Ureter (tissue), 1 donor: ENCODE measurements at regions not wholly inside any gene's neighbourhood (a gene's known extent, or its start where the extent isn't known, plus 50 kb on each side); places are given as distances from the start of the nearest gene placed in this dataset.
"Not testable (repeated sequence)": the region's sequence is repeated elsewhere in the genome, so short reads cannot be mapped to it uniquely, and the experiment has no call there.

ENCODE experiments used
- DNase-seq: peaks from one replicate; pipeline ENCODE4 v3.0.0-alpha.2; 2020; ENCODE audit warnings: low spot score
- donor health status: DM: yes; HTN: yes; CAD: no.

- not testable (repeated sequence) for DNase-seq
These were observed 613.9 kb downstream of the HTR1B start for GRCh38 chr6:76849274-76849970.

DNA sequence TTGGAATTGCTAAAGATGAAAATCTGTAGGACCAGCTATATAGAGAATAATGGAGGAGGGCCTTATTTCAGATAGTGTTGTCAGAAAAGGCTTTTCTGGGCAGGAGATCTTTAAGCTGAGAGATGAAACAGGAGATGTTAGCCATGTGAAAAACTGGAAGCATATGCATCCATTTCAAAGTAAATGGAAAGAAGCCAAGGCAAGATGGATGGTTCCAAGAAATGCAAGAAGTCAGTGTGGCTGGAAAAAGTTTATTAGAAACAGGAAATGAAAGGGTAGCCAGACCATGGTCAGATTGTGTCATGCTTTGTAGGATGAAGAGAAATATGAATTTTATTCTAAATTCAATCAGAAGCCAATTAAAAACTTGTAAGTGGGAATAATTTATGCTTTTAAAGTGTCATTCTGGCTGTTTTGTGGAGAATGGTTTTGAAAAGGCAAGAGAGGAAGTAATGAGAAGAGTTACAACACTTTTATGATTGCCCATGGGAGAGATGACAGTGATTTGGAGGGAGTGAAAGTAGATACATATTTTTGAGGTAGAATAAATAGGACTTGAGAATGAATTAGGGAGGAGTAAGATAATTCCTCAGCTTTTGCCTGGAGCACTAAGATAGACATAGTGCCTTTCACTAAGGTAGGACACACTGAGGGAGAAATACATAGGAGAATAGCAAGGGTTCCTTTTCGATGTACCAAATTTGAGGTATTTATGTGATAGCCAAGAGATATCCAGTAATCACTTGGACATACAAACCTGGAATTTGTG, 620.1 kb downstream of the HTR1B start:
- DNase-seq, result no peak

DNA sequence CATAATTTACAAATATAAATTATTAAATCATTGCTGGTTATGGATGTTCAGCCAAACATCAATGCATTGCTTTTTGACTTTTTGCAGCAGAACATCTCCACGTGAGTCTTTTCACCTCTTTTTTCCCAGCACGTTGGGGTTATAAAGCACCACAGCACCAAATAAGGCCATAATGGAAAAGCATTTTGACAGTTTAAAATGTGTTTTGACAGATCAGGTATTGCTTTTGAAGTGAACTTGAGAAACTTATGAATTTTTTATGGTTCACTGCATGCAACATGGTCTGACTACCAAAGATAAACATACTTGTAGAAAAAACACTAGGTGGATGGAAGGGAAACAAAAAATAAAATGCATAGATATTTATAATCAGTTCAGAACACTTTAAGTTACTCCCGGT, 622.4 kb downstream of the HTR1B start:
- no peak for DNase-seq

- DNase-seq, result no peak
These were observed 623.1 kb downstream of the HTR1B start for GRCh38 chr6:76840041-76840745.

GRCh38 chr6:76839505-76839904, 623.8 kb downstream of the HTR1B start:
- no peak for DNase-seq

GRCh38 chr6:76837564-76837963, 625.7 kb downstream of the HTR1B start:
- DNase-seq, result no peak

- DNase-seq, result no peak
These were observed 627.6 kb downstream of the HTR1B start for GRCh38 chr6:76835695-76836094.

DNA sequence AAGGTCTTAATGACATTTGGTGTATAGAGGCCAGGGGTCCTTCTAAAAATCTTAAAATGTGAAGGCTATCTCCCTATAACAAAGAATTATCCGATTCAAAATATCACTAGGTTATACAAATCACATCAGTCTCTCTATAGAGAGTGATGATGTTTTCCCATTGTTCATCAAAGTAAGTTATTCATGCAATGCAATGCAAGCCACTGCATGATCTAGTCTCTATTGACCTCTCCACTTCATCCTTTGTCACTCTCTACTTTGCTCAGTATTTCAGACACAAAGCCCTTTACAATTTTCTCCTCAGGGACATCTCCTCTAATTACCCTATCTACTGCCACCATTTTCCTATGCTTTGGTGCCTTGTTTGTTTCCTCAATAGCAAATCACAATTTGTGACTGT, 628.0 kb downstream of the HTR1B start:
- no peak for DNase-seq

DNA sequence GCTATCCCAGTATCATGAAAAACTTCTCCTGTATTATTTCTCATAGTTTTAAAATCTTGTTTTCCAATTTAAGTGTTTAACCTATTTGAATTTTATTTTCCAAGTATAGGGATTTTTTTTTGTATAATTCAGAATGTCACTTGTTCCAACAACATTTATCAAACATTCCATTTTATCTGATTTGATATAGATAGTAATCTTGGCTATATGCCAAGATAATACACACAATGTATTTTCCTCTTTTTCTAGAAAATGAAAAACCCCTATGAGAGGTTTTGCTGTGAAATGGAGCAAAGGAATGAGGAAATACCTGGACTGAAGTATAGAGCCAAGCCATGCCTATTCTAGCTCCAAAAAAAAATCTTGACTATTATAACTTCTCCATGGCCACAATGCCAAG, 628.9 kb downstream of the HTR1B start:
- no peak for DNase-seq

DNA sequence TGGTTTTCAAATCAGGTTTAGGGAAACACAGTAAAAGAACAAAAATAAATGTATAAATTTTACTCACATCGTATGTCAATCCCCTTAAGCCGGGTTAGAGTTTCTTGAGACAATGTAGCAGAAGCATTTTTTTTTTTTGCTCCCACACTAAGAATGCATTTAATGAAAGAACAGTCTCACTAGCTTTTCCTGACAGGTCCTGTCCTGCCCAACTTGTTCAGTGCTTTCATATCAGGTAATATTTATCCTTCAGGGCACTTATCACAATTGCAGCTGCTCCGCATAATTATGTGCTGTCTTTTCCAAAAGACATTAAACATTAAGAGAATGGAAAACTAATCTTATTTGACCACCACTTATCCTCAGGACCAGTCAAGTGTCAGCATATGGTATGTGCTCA, 632.0 kb downstream of the HTR1B start:
- DNase-seq, result no peak

- not testable (repeated sequence) for DNase-seq
These were observed 639.7 kb downstream of the HTR1B start for GRCh38 chr6:76823578-76823977.

DNA sequence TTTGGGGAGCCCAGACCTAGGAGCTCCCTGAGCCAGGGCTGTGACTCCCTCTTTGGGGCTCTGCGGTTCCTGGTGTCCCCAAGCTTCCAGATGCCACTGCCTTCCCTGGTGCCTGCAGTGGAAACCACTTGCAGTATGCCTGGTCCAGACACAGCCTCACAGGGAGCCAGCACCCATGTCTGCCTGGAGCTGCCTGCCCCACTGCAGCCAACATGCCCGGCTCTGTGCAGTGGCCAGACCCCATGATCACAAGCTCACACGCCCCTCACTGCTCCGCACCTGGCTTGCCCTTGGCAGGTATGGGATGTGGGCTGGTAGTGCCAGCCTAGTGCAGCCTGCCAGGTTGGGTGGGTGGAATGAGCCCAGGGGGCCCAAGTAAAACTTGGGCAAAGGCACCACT, 644.8 kb downstream of the HTR1B start:
- DNase-seq, result no peak

DNA sequence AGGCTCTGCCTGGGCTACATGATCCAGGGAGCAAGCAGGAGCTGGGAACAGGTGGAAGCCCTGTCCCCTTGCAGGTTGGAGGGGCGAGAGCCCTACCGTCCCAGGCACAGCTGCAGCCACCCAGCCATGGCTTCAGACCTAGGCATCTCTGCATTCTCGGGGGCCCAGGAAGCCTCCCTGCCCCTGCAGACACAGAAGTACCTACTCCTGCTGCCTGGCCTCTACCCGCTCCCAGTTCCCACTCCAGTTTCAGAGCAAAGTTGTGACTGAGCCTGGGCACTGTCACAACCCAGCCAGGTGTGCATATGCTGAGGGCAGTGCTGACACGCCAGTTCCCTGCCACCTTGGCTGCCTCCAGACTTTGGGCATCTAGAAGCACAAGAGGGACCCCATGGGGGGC, 645.9 kb downstream of the HTR1B start:
- no peak for DNase-seq

DNA sequence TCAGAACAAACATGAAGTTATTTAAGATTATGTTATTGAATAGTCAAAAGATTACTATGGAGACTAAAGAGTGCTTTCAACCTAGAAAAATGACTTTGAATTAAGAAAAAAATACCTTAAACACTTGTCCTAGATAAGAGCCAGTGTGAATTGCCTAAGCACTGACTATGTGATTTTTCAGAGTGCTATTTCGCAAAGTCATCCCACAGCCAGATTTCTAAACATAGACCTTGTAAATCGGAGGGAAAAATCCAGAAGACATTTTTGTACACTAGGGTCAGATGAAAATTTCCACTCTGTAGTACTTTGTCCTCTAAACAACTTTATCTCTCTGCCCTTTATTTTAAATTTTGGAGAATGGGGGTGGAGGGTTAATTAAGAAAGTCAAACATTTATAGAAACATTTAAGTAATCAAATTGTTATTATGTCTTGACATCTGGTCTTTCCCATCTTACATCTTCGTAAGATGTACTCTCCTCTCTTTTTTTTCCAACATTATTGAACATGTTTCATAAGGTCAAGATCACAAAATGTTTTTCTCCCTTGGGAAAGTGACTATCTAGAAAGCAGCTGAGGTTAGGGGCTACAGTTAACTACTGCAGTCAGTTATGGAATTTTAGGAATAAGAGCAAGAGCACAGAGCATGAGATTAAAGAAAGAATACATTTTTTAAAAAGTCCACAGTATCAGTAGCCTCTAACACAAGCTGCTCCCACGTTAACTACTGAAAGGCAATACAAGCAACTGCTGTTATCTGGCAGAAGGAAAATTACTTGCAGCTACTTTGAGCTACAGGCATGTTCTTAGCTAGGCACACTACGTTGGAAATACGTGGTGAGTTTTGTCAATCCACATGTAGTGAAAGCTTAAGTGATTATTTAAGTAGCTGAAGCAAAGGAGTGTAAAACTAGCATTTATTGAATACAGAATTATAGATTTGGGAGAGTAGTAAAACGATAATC, 648.5 kb downstream of the HTR1B start:
- no peak for DNase-seq

GRCh38 chr6:76810286-76810685, 653.0 kb downstream of the HTR1B start:
- no peak for DNase-seq

- no peak for DNase-seq
These were observed 660.2 kb downstream of the HTR1B start for GRCh38 chr6:76803038-76803580.

DNA sequence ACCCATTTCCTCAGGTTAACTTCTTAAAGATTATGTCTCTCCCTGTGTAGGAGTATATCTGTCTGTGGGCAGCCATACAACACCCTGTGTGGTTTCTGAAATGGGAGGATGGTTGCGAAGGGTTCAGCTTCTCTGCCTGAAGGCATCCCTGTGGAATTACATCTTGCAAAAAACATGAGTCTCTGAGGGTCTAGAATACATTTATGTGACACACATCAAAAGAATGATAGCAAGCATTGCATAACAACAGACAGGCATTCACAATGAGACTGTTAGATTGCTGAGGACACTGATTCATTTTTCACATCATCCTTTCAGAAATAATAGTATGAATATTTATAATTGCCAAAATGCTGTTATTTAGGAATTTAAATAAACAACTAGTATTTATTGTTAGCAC, 670.9 kb downstream of the HTR1B start:
- no peak for DNase-seq

- DNase-seq, result no peak
These were observed 672.4 kb downstream of the HTR1B start for GRCh38 chr6:76790881-76791280.

DNA sequence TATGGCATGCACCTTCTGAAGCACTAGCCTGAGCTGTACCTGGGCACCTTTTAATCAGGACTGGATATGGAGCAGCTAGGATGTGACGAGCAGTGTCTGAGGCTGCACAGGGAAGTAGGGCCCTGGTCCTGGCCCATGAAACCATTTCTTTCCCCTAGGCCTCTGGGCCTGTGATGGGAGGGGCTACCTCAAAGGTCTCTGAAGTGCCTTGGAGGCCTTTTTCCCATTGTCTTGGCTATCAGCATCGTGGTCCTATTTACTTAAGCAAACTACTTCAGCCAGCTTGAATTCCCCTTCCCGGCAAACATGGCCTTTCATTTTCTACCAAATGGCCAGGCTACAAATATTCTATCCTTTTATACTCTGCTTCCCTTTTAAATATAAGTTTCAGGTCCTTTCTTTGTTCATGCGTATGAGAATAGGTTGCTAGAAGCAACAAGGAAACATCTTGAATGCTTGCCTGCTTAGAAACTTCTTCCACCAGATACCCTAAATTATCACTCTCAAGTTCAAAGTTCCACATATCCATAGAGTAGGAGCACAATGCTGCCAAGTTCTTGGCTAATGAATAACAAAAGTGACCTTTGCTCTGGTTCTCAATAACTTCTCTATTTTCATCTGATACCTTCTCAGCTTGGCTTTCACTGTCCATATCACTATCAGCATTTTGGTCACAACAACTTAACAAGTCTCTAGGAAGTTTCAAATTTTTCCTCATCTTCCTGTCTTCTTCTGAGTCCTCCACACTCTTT, 673.1 kb downstream of the HTR1B start:
- DNase-seq, result no peak

GRCh38 chr6:76789580-76789979, 673.7 kb downstream of the HTR1B start:
- no peak for DNase-seq

DNA sequence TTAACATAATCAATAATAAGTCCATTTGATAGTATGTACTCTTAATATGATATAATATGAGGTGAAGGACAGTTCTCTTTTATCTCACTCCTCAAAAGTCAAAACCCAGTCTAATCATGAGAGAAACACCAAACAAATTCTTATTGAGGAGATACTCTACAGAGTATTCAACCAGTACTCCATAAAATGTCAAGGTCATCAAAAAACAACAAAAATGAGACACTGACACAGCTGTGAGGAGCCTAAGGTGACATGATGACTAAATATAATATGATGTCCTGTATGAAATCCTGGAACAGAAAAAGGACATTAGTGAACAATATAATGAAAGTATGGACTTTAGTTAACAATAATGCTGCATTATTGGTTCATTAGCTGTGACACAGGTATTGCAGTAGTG, 675.1 kb downstream of the HTR1B start:
- no peak for DNase-seq
